H9 (cell line): ENCODE measurements at regions not wholly inside any gene's neighbourhood (a gene's known extent, or its start where the extent isn't known, plus 50 kb on each side); places are given as distances from the start of the nearest gene placed in this dataset.

ENCODE experiments used
- DNase-seq: peaks from one replicate; pipeline ENCODE4 v3.0.0-alpha.2; 2017
- H2AFZ ChIP-seq: one replicate; pipeline ENCODE4 v1.6.1; 2013; ENCODE audit warnings: mild to moderate bottlenecking, low read length, control low read depth, moderate library complexity
- H2AK5ac ChIP-seq: 2 replicates; pipeline ENCODE4 v1.6.1; 2013; ENCODE audit warnings: low read length, control low read depth, mixed read lengths; ENCODE audit not compliant: insufficient read length
- H2BK120ac ChIP-seq: one replicate; pipeline ENCODE4 v1.6.1; 2013; ENCODE audit warnings: low read depth, mild to moderate bottlenecking, low read length, control low read depth, inconsistent platforms; ENCODE audit not compliant: poor library complexity, severe bottlenecking
- H2BK12ac ChIP-seq: 2 replicates; pipeline ENCODE4 v1.6.1; 2013; ENCODE audit warnings: low read length, control low read depth, mixed read lengths, low read depth; ENCODE audit not compliant: insufficient read length
- H2BK15ac ChIP-seq: 2 replicates; pipeline ENCODE4 v1.6.1; 2013; ENCODE audit warnings: low read depth, low read length, control low read depth
- H2BK20ac ChIP-seq: one replicate; pipeline ENCODE4 v1.6.1; 2013; ENCODE audit warnings: low read depth, mild to moderate bottlenecking, low read length, control low read depth, inconsistent platforms; ENCODE audit not compliant: poor library complexity, severe bottlenecking
- H2BK5ac ChIP-seq: 2 replicates; pipeline ENCODE4 v1.6.1; 2013; ENCODE audit warnings: low read length, control low read depth, mixed read lengths; ENCODE audit not compliant: insufficient read length
- H3K14ac ChIP-seq: 2 replicates; pipeline ENCODE4 v1.6.1; 2013; ENCODE audit warnings: low read length, control low read depth; ENCODE audit not compliant: insufficient read depth
- H3K18ac ChIP-seq: 2 replicates; pipeline ENCODE4 v1.6.1; 2013; ENCODE audit warnings: low read depth, mild to moderate bottlenecking, mixed read lengths, low read length, control low read depth; ENCODE audit not compliant: insufficient read length
- H3K23ac ChIP-seq: 2 replicates; pipeline ENCODE4 v1.6.1; 2013; ENCODE audit warnings: low read length, control low read depth, mixed read lengths, low read depth; ENCODE audit not compliant: insufficient read length
- H3K23me2 ChIP-seq: 2 replicates; pipeline ENCODE4 v1.6.1; 2013; ENCODE audit warnings: low read depth, mild to moderate bottlenecking, mixed read lengths, low read length, control low read depth; ENCODE audit not compliant: insufficient read length, poor library complexity, severe bottlenecking
- H3K27ac ChIP-seq: 2 replicates; pipeline ENCODE4 v1.5.1; 2013; ENCODE audit warnings: low read length, control low read depth, mixed read lengths, low read depth; ENCODE audit not compliant: insufficient read length
- H3K27me3 ChIP-seq: 2 replicates; pipeline ENCODE4 v1.6.1; 2013; ENCODE audit warnings: low read length, control low read depth, inconsistent platforms; ENCODE audit not compliant: insufficient read depth
- H3K4ac ChIP-seq: 2 replicates; pipeline ENCODE4 v1.6.1; 2013; ENCODE audit warnings: low read depth, mild to moderate bottlenecking, control low read depth, inconsistent platforms, low read length, moderate library complexity
- H3K4me1 ChIP-seq: 2 replicates; pipeline ENCODE4 v1.6.1; 2013; ENCODE audit warnings: low read length, control low read depth, inconsistent platforms; ENCODE audit not compliant: insufficient read depth
- H3K4me2 ChIP-seq: 2 replicates; pipeline ENCODE4 v1.6.1; 2013; ENCODE audit warnings: low read length, control low read depth, mixed read lengths; ENCODE audit not compliant: insufficient read length, insufficient read depth
- H3K56ac ChIP-seq: 2 replicates; pipeline ENCODE4 v1.6.1; 2013; ENCODE audit warnings: low read depth, mild to moderate bottlenecking, mixed read lengths, low read length, control low read depth; ENCODE audit not compliant: insufficient read length
- H3K79me1 ChIP-seq: 2 replicates; pipeline ENCODE4 v1.6.1; 2013; ENCODE audit warnings: low read depth, mild to moderate bottlenecking, moderate library complexity, low read length, control low read depth, inconsistent platforms; ENCODE audit not compliant: insufficient read depth, poor library complexity, severe bottlenecking
- H3K79me2 ChIP-seq: 2 replicates; pipeline ENCODE4 v1.6.1; 2013; ENCODE audit warnings: low read length, control low read depth, inconsistent platforms; ENCODE audit not compliant: insufficient read depth
- H3K9ac ChIP-seq: 2 replicates; pipeline ENCODE4 v1.6.1; 2013; ENCODE audit warnings: low read length, control low read depth, mixed read lengths; ENCODE audit not compliant: insufficient read length; ENCODE audit errors: extremely low read depth
- H3K9me3 ChIP-seq: one replicate; pipeline ENCODE4 v1.6.1; 2013; ENCODE audit warnings: low read depth, low read length, inconsistent platforms; ENCODE audit not compliant: control insufficient read depth
- H3T11ph ChIP-seq: one replicate; pipeline ENCODE4 v1.6.1; 2013; ENCODE audit warnings: mild to moderate bottlenecking, low read length, control low read depth, inconsistent platforms
- H4K20me1 ChIP-seq: one replicate; pipeline ENCODE4 v1.6.1; 2013; ENCODE audit not compliant: control insufficient read depth, insufficient read length, insufficient read depth
- H4K5ac ChIP-seq: 2 replicates; pipeline ENCODE4 v1.6.1; 2013; ENCODE audit warnings: low read depth, mild to moderate bottlenecking, mixed read lengths, low read length, control low read depth; ENCODE audit not compliant: insufficient read length
- H4K8ac ChIP-seq: replicated peaks from 2 replicates; pipeline ENCODE4 v1.6.1; 2013; ENCODE audit warnings: low read length, control low read depth, mixed read lengths, low read depth; ENCODE audit not compliant: insufficient read length
- H4K91ac ChIP-seq: 2 replicates; pipeline ENCODE4 v1.6.1; 2013; ENCODE audit warnings: low read depth, mild to moderate bottlenecking, moderate library complexity, mixed read lengths, low read length, control low read depth; ENCODE audit not compliant: insufficient read length
- H3K27ac Mint-ChIP-seq, 3 experiments: 2 replicates in 2 of 3; 3 replicates in 1 of 3; pipeline ENCODE4 v1.8.0; 2020 to 2021; ENCODE audit warnings: mixed read lengths in 3 of 3, mild to moderate bottlenecking in 1 of 3, moderate library complexity in 1 of 3
- H3K27me3 Mint-ChIP-seq: 2 replicates; pipeline ENCODE4 v1.8.0; 2021; ENCODE audit warnings: low read depth, mild to moderate bottlenecking, moderate library complexity, mixed read lengths
- H3K36me3 Mint-ChIP-seq, 3 experiments: 2 replicates in 2 of 3; 3 replicates in 1 of 3; pipeline ENCODE4 v1.8.0; 2020 to 2021; ENCODE audit warnings: low read depth in 3 of 3, mixed read lengths in 3 of 3; ENCODE audit not compliant: insufficient read depth in 1 of 3
- H3K4me1 Mint-ChIP-seq, 2 experiments: 2 replicates each; pipeline ENCODE4 v1.8.0; 2020; ENCODE audit warnings: mixed read lengths in 2 of 2
- H3K4me3 Mint-ChIP-seq, 2 experiments: 2 replicates in 1 of 2; 3 replicates in 1 of 2; pipeline ENCODE4 v1.8.0; 2020 to 2021; ENCODE audit warnings: mild to moderate bottlenecking in 2 of 2, mixed read lengths in 2 of 2, moderate library complexity in 1 of 2
- H3K9me3 Mint-ChIP-seq, 2 experiments: 2 replicates in 1 of 2; 3 replicates in 1 of 2; pipeline ENCODE4 v1.8.0; 2020; ENCODE audit warnings: mild to moderate bottlenecking in 2 of 2, mixed read lengths in 2 of 2, moderate library complexity in 1 of 2
- WGBS: extraction: QIAGEN DNeasy Blood & Tissue Kit; methylation state at CpG from one replicate; pipeline ENCODE4 v1.1.7; 2013; ENCODE audit warnings: missing lambda C conversion rate, low lambda C conversion rate, mixed read lengths; ENCODE audit not compliant: insufficient read length; ENCODE audit errors: extremely low coverage; 5-methylcytosine and 5-hydroxymethylcytosine counted together
- TF ChIP-seq, protein P1 (sequence below): fragments of 200-600 bp; sonication (generic); conservative IDR thresholded peaks from 3 replicates; pipeline ENCODE4 v1.8.0; 2021; ENCODE audit warnings: antibody characterized with exemption, mild to moderate bottlenecking

DNA sequence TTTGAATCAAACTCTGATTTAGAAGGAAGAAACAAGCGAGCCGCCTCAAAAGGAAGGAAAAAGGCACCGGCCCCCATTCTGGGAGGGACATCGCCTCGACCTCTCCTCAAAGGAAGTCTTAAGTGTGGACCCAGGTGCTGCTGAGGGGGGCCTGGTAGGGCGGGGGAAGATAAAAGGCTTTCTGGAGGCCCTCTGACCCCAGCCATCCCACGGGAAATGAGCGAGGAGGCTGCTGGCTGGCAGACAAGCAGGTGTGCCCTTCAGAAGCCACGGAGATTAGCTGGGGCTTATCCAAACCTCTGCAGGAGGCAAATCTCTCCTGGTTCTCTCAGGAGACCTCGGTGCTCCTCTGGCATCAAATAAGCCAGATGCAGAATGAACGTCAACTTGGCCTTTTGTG, 171.4 kb upstream of the BLID start:
- Histone ChIP-seq H3K9ac (no peak overlapping the region), H2BK15ac (no peak overlapping the region), H2BK12ac (no peak overlapping the region), H3K56ac (no peak overlapping the region), H3K79me2 (no peaks in the 10 kb centered on the region), H2AK5ac (no peak overlapping the region), H3K79me1 (no peaks in the 10 kb centered on the region), H2BK120ac (no peak overlapping the region), H2BK5ac (no peak overlapping the region), H3K4me1 (no peaks in the 10 kb centered on the region), H2BK20ac (no peak overlapping the region), H3K4me2 (no peak overlapping the region), H3K23ac (no peak overlapping the region), H3K23me2 (no peaks in the 10 kb centered on the region), H4K20me1 (no peaks in the 10 kb centered on the region), H2AFZ (no peak overlapping the region), H4K91ac (no peak overlapping the region), H3K9me3 (no peaks in the 10 kb centered on the region), H3T11ph (no peak overlapping the region), H4K8ac (no peak overlapping the region), H3K27ac (no peak overlapping the region), H3K14ac (no peak overlapping the region), H3K4ac (no peak overlapping the region), H3K18ac (no peak overlapping the region), H3K27me3 (no peaks in the 10 kb centered on the region), H4K5ac (no peak overlapping the region)
- no CpG with 5 or more reads among the region's 11 CpGs for WGBS
- no peaks in the 10 kb centered on the region; the same call in 1 of the 2 replicates for H3K27me3 Mint-ChIP-seq
- TF ChIP-seq, protein P1, sequence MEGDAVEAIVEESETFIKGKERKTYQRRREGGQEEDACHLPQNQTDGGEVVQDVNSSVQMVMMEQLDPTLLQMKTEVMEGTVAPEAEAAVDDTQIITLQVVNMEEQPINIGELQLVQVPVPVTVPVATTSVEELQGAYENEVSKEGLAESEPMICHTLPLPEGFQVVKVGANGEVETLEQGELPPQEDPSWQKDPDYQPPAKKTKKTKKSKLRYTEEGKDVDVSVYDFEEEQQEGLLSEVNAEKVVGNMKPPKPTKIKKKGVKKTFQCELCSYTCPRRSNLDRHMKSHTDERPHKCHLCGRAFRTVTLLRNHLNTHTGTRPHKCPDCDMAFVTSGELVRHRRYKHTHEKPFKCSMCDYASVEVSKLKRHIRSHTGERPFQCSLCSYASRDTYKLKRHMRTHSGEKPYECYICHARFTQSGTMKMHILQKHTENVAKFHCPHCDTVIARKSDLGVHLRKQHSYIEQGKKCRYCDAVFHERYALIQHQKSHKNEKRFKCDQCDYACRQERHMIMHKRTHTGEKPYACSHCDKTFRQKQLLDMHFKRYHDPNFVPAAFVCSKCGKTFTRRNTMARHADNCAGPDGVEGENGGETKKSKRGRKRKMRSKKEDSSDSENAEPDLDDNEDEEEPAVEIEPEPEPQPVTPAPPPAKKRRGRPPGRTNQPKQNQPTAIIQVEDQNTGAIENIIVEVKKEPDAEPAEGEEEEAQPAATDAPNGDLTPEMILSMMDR = no peak
- no peaks in the 10 kb centered on the region for H3K9me3 Mint-ChIP-seq
- DNase-seq = peak; percentile 34
- no peak overlapping the region; a peak in 1 of 7 replicates for H3K27ac Mint-ChIP-seq
- H3K4me1 Mint-ChIP-seq = peaks cover 10 to 11% of the 10 kb centered on the region in 2 experiments
- no peak overlapping the region for H3K4me3 Mint-ChIP-seq
- H3K36me3 Mint-ChIP-seq = no peaks in the 10 kb centered on the region
